DOHH2 (cell line): ENCODE measurements at regions not wholly inside any gene's neighbourhood (a gene's known extent, or its start where the extent isn't known, plus 50 kb on each side); places are given as distances from the start of the nearest gene placed in this dataset.

ENCODE experiments used
- H3F3A ChIP-seq: fragments of 200-600 bp; sonication (generic), shearing (Covaris generic); 2 replicates; pipeline ENCODE4 v1.6.0; 2016; ENCODE audit warnings: antibody characterized with exemption, mild to moderate bottlenecking; ENCODE audit not compliant: control insufficient read depth, insufficient read depth
- H3K27ac ChIP-seq: fragments of 200-600 bp; sonication (generic); 2 replicates; pipeline ENCODE4 v1.5.1; 2014; ENCODE audit warnings: low read depth, mild to moderate bottlenecking, low read length, moderate library complexity
- H3K27me3 ChIP-seq: fragments of 200-600 bp; sonication (generic); 2 replicates; pipeline ENCODE4 v1.6.1; 2014; ENCODE audit warnings: mild to moderate bottlenecking, low read length, mixed read lengths; ENCODE audit not compliant: control insufficient read depth
- H3K36me3 ChIP-seq: fragments of 200-600 bp; sonication (generic); 2 replicates; pipeline ENCODE4 v1.6.1; 2014; ENCODE audit warnings: mild to moderate bottlenecking, low read length, moderate library complexity, mixed read lengths; ENCODE audit not compliant: control insufficient read depth
- H3K4me1 ChIP-seq: fragments of 200-600 bp; sonication (generic); 2 replicates; pipeline ENCODE4 v1.6.1; 2014; ENCODE audit warnings: mild to moderate bottlenecking, low read length, mixed read lengths; ENCODE audit not compliant: control insufficient read depth
- H3K4me2 ChIP-seq: fragments of 200-600 bp; sonication (generic); 2 replicates; pipeline ENCODE4 v1.6.0; 2014; ENCODE audit warnings: mild to moderate bottlenecking, low read length, moderate library complexity
- H3K4me3 ChIP-seq: fragments of 200-600 bp; sonication (generic); 2 replicates; pipeline ENCODE4 v1.5.1; 2014; ENCODE audit warnings: mild to moderate bottlenecking, low read length, mixed read lengths
- H3K79me2 ChIP-seq: fragments of 200-600 bp; sonication (generic); 2 replicates; pipeline ENCODE4 v1.6.1; 2014; ENCODE audit warnings: mild to moderate bottlenecking, low read length, mixed read lengths; ENCODE audit not compliant: control insufficient read depth
- H3K9me2 ChIP-seq: fragments of 200-600 bp; sonication (generic); replicated peaks from 2 replicates; pipeline ENCODE4 v1.6.1; 2014; ENCODE audit warnings: mild to moderate bottlenecking, low read length, mixed read lengths; ENCODE audit not compliant: control insufficient read depth
- H3K9me3 ChIP-seq: fragments of 200-600 bp; sonication (generic); 2 replicates; pipeline ENCODE4 v1.6.1; 2014; ENCODE audit warnings: antibody characterized with exemption, low read length, mixed read lengths; ENCODE audit not compliant: control insufficient read depth, insufficient read depth
- H4K20me1 ChIP-seq: fragments of 200-600 bp; sonication (generic); 2 replicates; pipeline ENCODE4 v1.6.0; 2014; ENCODE audit warnings: low read depth, mild to moderate bottlenecking, antibody characterized with exemption, low read length, moderate library complexity; ENCODE audit not compliant: control insufficient read depth, insufficient read depth
- CTCF ChIP-seq: fragments of 200-600 bp; sonication (generic); IDR thresholded peaks from one replicate; pipeline ENCODE4 v1.5.1; 2014; ENCODE audit warnings: antibody characterized with exemption, mild to moderate bottlenecking, low read depth, low read length; ENCODE audit not compliant: poor library complexity, severe bottlenecking
- EZH2phosphoT487 ChIP-seq: fragments of 200-600 bp; sonication (generic); IDR thresholded peaks from 2 replicates; pipeline ENCODE4 v1.6.1; 2017; ENCODE audit warnings: borderline replicate concordance, mild to moderate bottlenecking, antibody characterized with exemption, low read length, moderate library complexity, mixed read lengths

- H3K36me3 ChIP-seq = no peaks in the 10 kb centered on the region
- no peaks in the 10 kb centered on the region for H4K20me1 ChIP-seq
- TF ChIP-seq EZH2phosphoT487 = no peak
- TF ChIP-seq CTCF = no peak
- H3K9me2 ChIP-seq = no peaks in the 10 kb centered on the region
- no peaks in the 10 kb centered on the region for H3K4me1 ChIP-seq
- no peaks in the 10 kb centered on the region for H3K9me3 ChIP-seq
- no peaks in the 10 kb centered on the region for H3K27me3 ChIP-seq
- H3K79me2 ChIP-seq = no peaks in the 10 kb centered on the region
- no peak overlapping the region for H3K4me3 ChIP-seq
- no peak overlapping the region for H3K4me2 ChIP-seq
- H3K27ac ChIP-seq = no peak overlapping the region
- no peaks in the 10 kb centered on the region for H3F3A ChIP-seq
Observed at GRCh38 chr19:5257155-5258045, 83.2 kb downstream of the PTPRS start.

- Histone ChIP-seq H3K27me3 (no peaks in the 10 kb centered on the region), H3K4me3 (no peak overlapping the region), H4K20me1 (no peaks in the 10 kb centered on the region), H3K79me2 (no peaks in the 10 kb centered on the region), H3K4me2 (no peak overlapping the region), H3K27ac (no peak overlapping the region), H3K9me3 (no peaks in the 10 kb centered on the region), H3K4me1 (no peaks in the 10 kb centered on the region), H3K36me3 (no peaks in the 10 kb centered on the region), H3K9me2 (no peaks in the 10 kb centered on the region), H3F3A (no peaks in the 10 kb centered on the region)
- TF ChIP-seq EZH2phosphoT487 (no peak), CTCF (no peak)
Observed at GRCh38 chr19:5255602-5256231, 84.9 kb downstream of the PTPRS start.

- Histone ChIP-seq H3K4me1 (no peaks in the 10 kb centered on the region), H3K79me2 (no peaks in the 10 kb centered on the region), H3K4me2 (no peak overlapping the region), H3K9me2 (no peaks in the 10 kb centered on the region), H3K27me3 (no peaks in the 10 kb centered on the region), H3K9me3 (no peaks in the 10 kb centered on the region), H4K20me1 (no peaks in the 10 kb centered on the region), H3K4me3 (no peak overlapping the region), H3K36me3 (no peaks in the 10 kb centered on the region), H3K27ac (no peak overlapping the region), H3F3A (no peaks in the 10 kb centered on the region)
- no peak for TF ChIP-seq EZH2phosphoT487
Observed at GRCh38 chr19:5254944-5255343, 85.7 kb downstream of the PTPRS start.

GRCh38 chr19:5254543-5254942 lies 86.1 kb downstream of the PTPRS start:
- Histone ChIP-seq H3K36me3 (no peaks in the 10 kb centered on the region), H3K79me2 (no peaks in the 10 kb centered on the region), H3K4me1 (no peaks in the 10 kb centered on the region), H3F3A (no peaks in the 10 kb centered on the region), H3K27me3 (no peaks in the 10 kb centered on the region), H3K9me3 (no peaks in the 10 kb centered on the region), H4K20me1 (no peaks in the 10 kb centered on the region), H3K9me2 (no peaks in the 10 kb centered on the region), H3K4me3 (no peak overlapping the region), H3K4me2 (no peak overlapping the region), H3K27ac (no peak overlapping the region)
- TF ChIP-seq CTCF (no peak), EZH2phosphoT487 (no peak)
